ENCODE measurements at regions not wholly inside any gene's neighbourhood (a gene's known extent, or its start where the extent isn't known, plus 50 kb on each side); places are given as distances from the start of the nearest gene placed in this dataset.

GRCh38 chr21:39064325-39065012 is 118.8 kb downstream of the PSMG1 start:
- Mint-ChIP-seq H3K4me1 (no peaks in the 10 kb centered on the region), H3K9me3 (ENCODE audit: low read depth) (no peaks in the 10 kb centered on the region), H3K27me3 (peaks cover 4% of the 10 kb centered on the region), H3K4me3 (no peak overlapping the region), H3K36me3 (no peaks in the 10 kb centered on the region), H3K27ac (no peak overlapping the region)
- DNase-seq: no peak
- ATAC-seq: no peak
- CTCF ChIA-PET: no interaction called here

- Mint-ChIP-seq H3K4me3 (no peak overlapping the region), H3K4me1 (no peaks in the 10 kb centered on the region), H3K9me3 (ENCODE audit: low read depth) (no peaks in the 10 kb centered on the region), H3K27ac (no peak overlapping the region), H3K36me3 (no peaks in the 10 kb centered on the region), H3K27me3 (peaks cover 4% of the 10 kb centered on the region)
- CTCF ChIA-PET: no interaction called here
- no peak for ATAC-seq
- DNase-seq: no peak
Measured at GRCh38 chr21:39063517-39063916, 119.7 kb downstream of the PSMG1 start.

GRCh38 chr21:39062196-39062595 is 121.1 kb downstream of the PSMG1 start:
- CTCF ChIA-PET: no interaction called here
- no peaks in the 10 kb centered on the region for H3K9me3 Mint-ChIP-seq (ENCODE audit: low read depth)
- DNase-seq: no peak
- no peak overlapping the region for H3K27ac Mint-ChIP-seq
- no peak for ATAC-seq
- no peaks in the 10 kb centered on the region for H3K4me1 Mint-ChIP-seq
- H3K36me3 Mint-ChIP-seq: no peaks in the 10 kb centered on the region
- peaks cover 9% of the 10 kb centered on the region for H3K27me3 Mint-ChIP-seq
- H3K4me3 Mint-ChIP-seq: no peak overlapping the region

GRCh38 chr21:39061766-39062165 is 121.5 kb downstream of the PSMG1 start:
- CTCF ChIA-PET: no interaction called here
- H3K36me3 Mint-ChIP-seq: no peaks in the 10 kb centered on the region
- no peak for DNase-seq
- H3K27ac Mint-ChIP-seq: no peak overlapping the region
- no peaks in the 10 kb centered on the region for H3K9me3 Mint-ChIP-seq (ENCODE audit: low read depth)
- H3K27me3 Mint-ChIP-seq: peaks cover 13% of the 10 kb centered on the region
- no peak for ATAC-seq
- no peak overlapping the region for H3K4me3 Mint-ChIP-seq
- no peaks in the 10 kb centered on the region for H3K4me1 Mint-ChIP-seq

- H3K36me3 Mint-ChIP-seq: no peaks in the 10 kb centered on the region
- CTCF ChIA-PET: no interaction called here
- H3K27ac Mint-ChIP-seq: no peak overlapping the region
Measured at GRCh38 chr21:39060485-39061083, 122.7 kb downstream of the PSMG1 start.

GRCh38 chr21:39057121-39057520 is 126.1 kb downstream of the PSMG1 start:
- CTCF ChIA-PET: no interaction called here
- no peak overlapping the region for H3K4me3 Mint-ChIP-seq
- no peaks in the 10 kb centered on the region for H3K36me3 Mint-ChIP-seq
- H3K9me3 Mint-ChIP-seq (ENCODE audit: low read depth): no peaks in the 10 kb centered on the region
- no peaks in the 10 kb centered on the region for H3K4me1 Mint-ChIP-seq
- ATAC-seq: no peak
- H3K27me3 Mint-ChIP-seq: peaks cover 26% of the 10 kb centered on the region
- H3K27ac Mint-ChIP-seq: no peak overlapping the region
- no peak for DNase-seq

More at GRCh38 chr21:39060485-39061083, 122.7 kb downstream of the PSMG1 start:
- H3K9me3 Mint-ChIP-seq (ENCODE audit: low read depth): no peaks in the 10 kb centered on the region
- peaks cover 24% of the 10 kb centered on the region for H3K27me3 Mint-ChIP-seq
- ATAC-seq (no peak), DNase-seq (no peak)
- H3K4me1 Mint-ChIP-seq: no peaks in the 10 kb centered on the region
- H3K4me3 Mint-ChIP-seq: no peak overlapping the region

- H3K27ac Mint-ChIP-seq: no peak overlapping the region
- DNase-seq (no peak), ATAC-seq (no peak)
- no peaks in the 10 kb centered on the region for H3K36me3 Mint-ChIP-seq
- H3K4me1 Mint-ChIP-seq: no peaks in the 10 kb centered on the region
- peaks cover 26% of the 10 kb centered on the region for H3K27me3 Mint-ChIP-seq
- H3K4me3 Mint-ChIP-seq: no peak overlapping the region
- CTCF ChIA-PET: no interaction called here
- no peaks in the 10 kb centered on the region for H3K9me3 Mint-ChIP-seq (ENCODE audit: low read depth)
Measured at GRCh38 chr21:39056636-39057035, 126.6 kb downstream of the PSMG1 start.

GRCh38 chr21:39055167-39055767 is 128.0 kb downstream of the PSMG1 start:
- H3K4me3 Mint-ChIP-seq: no peak overlapping the region
- no peaks in the 10 kb centered on the region for H3K36me3 Mint-ChIP-seq
- CTCF ChIA-PET: no interaction called here
- DNase-seq (no peak), ATAC-seq (no peak)
- peaks cover 26% of the 10 kb centered on the region for H3K27me3 Mint-ChIP-seq
- no peaks in the 10 kb centered on the region for H3K9me3 Mint-ChIP-seq (ENCODE audit: low read depth)
- H3K27ac Mint-ChIP-seq: no peak overlapping the region
- H3K4me1 Mint-ChIP-seq: no peaks in the 10 kb centered on the region

- Mint-ChIP-seq H3K4me1 (no peaks in the 10 kb centered on the region), H3K36me3 (no peaks in the 10 kb centered on the region), H3K9me3 (ENCODE audit: low read depth) (no peaks in the 10 kb centered on the region), H3K27ac (no peak overlapping the region), H3K4me3 (no peak overlapping the region), H3K27me3 (peaks cover 26% of the 10 kb centered on the region)
- ATAC-seq (no peak), DNase-seq (no peak)
- CTCF ChIA-PET: no interaction called here
Measured at GRCh38 chr21:39054066-39054465, 129.2 kb downstream of the PSMG1 start.

GRCh38 chr21:39053126-39053525 is 130.1 kb downstream of the PSMG1 start:
- H3K9me3 Mint-ChIP-seq (ENCODE audit: low read depth): no peaks in the 10 kb centered on the region
- no peaks in the 10 kb centered on the region for H3K4me1 Mint-ChIP-seq
- H3K27me3 Mint-ChIP-seq: peaks cover 26% of the 10 kb centered on the region
- H3K4me3 Mint-ChIP-seq: no peak overlapping the region
- H3K27ac Mint-ChIP-seq: no peak overlapping the region
- no peaks in the 10 kb centered on the region for H3K36me3 Mint-ChIP-seq
- DNase-seq: no peak
- no peak for ATAC-seq
- CTCF ChIA-PET: no interaction called here

GRCh38 chr21:39052718-39053117 is 130.5 kb downstream of the PSMG1 start:
- Mint-ChIP-seq H3K4me1 (no peaks in the 10 kb centered on the region), H3K27me3 (peaks cover 26% of the 10 kb centered on the region), H3K36me3 (no peaks in the 10 kb centered on the region), H3K4me3 (no peak overlapping the region), H3K27ac (no peak overlapping the region), H3K9me3 (ENCODE audit: low read depth) (no peaks in the 10 kb centered on the region)
- CTCF ChIA-PET: no interaction called here
- no peak for ATAC-seq
- no peak for DNase-seq

- Mint-ChIP-seq H3K27me3 (peaks cover 15% of the 10 kb centered on the region), H3K4me3 (no peak overlapping the region), H3K36me3 (no peaks in the 10 kb centered on the region), H3K4me1 (no peaks in the 10 kb centered on the region), H3K27ac (no peak overlapping the region), H3K9me3 (ENCODE audit: low read depth) (no peaks in the 10 kb centered on the region)
- ATAC-seq (no peak), DNase-seq (no peak)
- CTCF ChIA-PET: no interaction called here
Measured at GRCh38 chr21:39051588-39051949, 131.7 kb downstream of the PSMG1 start.

- ATAC-seq (no peak), DNase-seq (no peak)
- Mint-ChIP-seq H3K36me3 (no peaks in the 10 kb centered on the region), H3K27ac (no peak overlapping the region), H3K27me3 (peaks cover 9% of the 10 kb centered on the region), H3K4me3 (no peak overlapping the region), H3K9me3 (ENCODE audit: low read depth) (no peaks in the 10 kb centered on the region), H3K4me1 (no peaks in the 10 kb centered on the region)
- CTCF ChIA-PET: no interaction called here
Measured at GRCh38 chr21:39050841-39051587, 132.2 kb downstream of the PSMG1 start.

- H3K4me3 Mint-ChIP-seq: no peak overlapping the region
- no peaks in the 10 kb centered on the region for H3K9me3 Mint-ChIP-seq (ENCODE audit: low read depth)
- no peak overlapping the region for H3K27ac Mint-ChIP-seq
- CTCF ChIA-PET: no interaction called here
- ATAC-seq (no peak), DNase-seq (no peak)
- no peaks in the 10 kb centered on the region for H3K36me3 Mint-ChIP-seq
- H3K27me3 Mint-ChIP-seq: no peaks in the 10 kb centered on the region
- H3K4me1 Mint-ChIP-seq: no peaks in the 10 kb centered on the region
Measured at GRCh38 chr21:39048574-39048973, 134.7 kb downstream of the PSMG1 start.

All from activated CD8-positive, alpha-beta memory T cell treated with anti-CD3 and anti-CD28 coated beads, Interleukin-2, amount 10 ng/mL, durations not matched to agents 7 days and 5 days (primary cell).